ENCODE measurements at regions not wholly inside any gene's neighbourhood (a gene's known extent, or its start where the extent isn't known, plus 50 kb on each side); places are given as distances from the start of the nearest gene placed in this dataset.
"Not testable (repeated sequence)": the region's sequence is repeated elsewhere in the genome, so short reads cannot be mapped to it uniquely, and the experiment has no call there.

DNA sequence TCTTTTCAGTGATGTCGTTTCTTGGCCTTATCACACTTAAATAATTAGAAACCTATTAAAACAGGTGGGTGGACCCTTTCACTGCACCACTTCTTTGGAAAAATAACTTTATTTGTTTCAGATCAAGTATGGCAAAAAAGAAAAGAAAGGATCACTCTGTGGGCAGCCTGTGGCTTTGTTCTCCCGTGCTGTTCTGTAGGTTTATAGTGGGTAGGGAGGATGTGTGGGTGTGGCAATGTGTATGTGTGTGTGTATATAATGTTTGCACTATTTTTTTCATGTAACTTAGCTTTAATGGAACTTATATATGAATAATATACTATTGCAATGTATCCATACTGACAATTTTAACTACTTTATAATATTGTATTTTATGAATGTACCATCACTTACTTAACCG lies 85.9 kb downstream of the ACTBL2 start:
- no peak for DNase-seq (ENCODE audit: low spot score)

DNA sequence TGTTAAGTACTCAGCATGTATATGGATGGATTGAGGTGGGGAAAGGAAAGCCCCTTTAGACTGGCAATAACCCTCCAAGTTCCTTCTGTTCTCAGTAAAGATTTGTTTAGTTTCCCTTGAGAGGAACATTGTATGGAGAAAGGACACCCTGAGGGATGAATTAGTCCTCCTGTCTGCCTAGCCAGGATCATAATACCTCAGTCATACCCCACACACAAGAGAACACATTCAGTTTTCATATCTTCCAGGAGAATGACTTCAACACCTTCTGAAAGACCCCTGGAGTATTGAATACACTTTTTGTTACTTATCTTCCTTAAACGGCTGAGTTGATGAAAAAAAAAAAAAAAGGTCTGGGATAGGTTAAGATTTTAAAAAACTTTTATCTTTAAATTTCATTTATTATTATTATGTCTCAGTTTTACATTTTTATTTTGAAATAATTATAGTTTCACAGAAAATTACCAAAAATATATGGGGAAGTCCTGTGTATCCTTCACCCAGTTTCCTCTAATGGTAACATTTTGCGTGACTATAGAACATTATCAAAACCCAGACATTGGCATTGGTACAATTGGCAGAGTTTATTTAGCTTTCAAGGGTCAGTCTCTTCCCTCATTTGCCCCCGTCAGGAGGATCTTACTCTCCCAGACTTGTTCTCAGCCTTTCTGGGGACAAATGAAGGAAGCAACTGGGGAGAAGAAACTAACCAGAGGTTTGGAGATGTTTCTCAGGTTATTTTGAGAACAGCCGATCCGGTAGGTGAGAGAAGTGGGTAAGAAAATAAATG lies 88.0 kb downstream of the ACTBL2 start:
- DNase-seq (ENCODE audit: low spot score), result no peak

DNA sequence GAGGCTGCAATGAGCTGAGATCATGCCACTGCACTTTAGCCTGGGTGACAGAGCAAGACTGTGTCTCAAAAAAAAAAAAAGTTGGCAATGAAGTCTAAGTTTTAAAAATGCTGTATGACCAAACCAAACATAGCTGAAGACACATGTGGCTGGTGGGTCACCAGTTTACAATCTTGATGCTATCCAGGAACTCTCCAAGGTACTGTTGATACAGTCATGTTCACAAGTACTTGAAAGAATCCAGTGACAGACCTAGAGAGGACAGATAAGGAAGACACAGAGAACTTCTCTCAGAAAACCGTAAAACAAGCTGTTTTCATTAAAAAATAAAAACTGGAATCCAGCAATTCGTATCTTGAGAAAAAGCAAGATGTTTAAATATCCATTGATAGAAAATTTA lies 95.7 kb downstream of the ACTBL2 start:
- no peak for DNase-seq (ENCODE audit: low spot score)

DNA sequence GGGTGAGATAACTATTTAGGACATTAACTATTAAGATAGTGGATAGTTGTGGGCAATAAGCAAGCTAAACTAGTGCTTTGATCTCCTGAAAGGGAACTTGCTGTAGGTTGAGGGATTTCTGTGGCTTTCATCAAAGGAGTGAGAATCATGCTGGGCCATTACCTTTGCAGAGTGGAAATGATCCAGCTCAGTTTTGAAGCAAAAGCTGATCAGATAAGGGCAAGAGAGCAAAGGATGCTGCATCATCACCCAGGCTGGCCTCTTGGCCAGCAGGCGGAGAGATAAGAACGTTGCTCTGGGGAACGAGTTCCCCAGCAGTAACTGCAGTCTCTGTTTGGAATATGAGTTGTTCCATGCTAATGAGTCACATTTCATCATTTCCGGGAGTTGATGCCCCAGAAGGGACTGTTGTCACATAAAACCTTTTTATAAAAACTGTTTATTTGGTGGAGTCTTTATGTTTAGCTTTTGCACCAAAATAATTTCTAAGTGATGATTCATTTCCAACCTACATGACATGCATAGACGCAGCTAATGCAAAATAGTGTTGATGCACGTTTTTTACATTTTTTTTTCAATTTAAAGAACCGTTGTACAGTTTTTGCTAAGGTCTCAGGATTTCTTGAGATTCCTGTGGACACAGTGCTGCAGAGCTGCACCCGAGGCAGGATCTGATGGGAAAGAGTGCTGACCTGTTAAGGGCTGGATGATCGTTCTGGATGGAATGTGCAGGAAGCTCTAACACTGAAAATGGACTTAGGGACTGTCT lies 99.3 kb downstream of the ACTBL2 start:
- DNase-seq (ENCODE audit: low spot score), result peak; percentile 89

DNA sequence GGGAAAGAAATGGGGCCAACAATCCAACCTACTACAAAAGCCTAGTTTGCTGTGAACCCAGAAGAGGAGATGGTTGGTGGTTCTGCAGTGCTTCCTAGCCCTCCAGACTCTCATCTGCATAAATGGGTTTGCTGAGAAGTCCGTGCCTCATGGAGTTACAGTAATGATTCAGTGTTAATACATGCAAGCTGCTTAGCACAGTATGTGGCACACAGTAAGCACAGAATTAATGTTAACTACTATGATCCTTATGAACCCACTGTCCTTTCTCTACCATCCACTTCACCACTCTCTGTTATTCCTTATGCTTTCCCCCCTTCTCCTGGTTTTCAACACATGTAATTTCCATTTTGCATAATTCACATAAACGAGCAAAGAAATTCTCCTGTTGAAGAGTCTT lies 100.0 kb downstream of the ACTBL2 start:
- DNase-seq (ENCODE audit: low spot score), result no peak

DNA sequence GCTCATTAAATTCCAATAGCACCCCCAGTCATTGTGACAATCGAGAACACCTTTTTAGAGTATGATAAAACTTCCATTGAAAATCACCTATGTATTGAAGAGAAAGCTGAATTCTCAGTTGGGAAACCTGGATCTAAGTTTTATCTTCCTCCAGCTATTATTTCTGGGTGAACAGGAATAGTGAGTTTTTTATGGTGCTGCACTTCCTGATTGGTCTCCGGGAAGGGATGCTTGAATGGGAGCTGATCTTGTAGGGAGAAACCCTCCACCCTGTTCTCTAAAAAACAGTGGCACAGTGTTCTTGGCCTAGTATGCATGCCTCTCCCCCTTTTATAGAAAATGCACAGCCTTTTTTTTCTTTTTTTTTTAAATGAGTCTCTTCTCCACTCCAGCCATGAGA lies 112.2 kb downstream of the ACTBL2 start:
- peak; percentile 30 for DNase-seq (ENCODE audit: low spot score)

DNA sequence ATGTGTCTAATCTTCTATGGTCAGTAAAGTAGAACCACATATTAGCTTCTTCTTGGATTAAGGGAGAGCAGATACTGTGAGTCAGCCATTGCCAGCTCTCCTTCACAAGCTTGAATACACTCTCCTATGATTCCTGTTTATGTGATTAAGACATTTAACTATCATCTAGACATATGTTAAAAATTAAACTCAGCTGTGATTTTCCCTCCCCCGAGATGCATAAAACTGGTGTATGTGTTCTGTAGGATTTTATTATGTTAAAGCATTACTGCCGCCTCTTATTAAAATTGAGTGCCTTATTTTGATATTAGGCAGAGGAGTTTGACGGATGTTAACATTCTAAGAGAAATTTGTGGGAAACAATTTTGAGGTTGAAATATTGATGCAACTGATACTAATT lies 114.6 kb downstream of the ACTBL2 start:
- DNase-seq (ENCODE audit: low spot score), result no peak

DNA sequence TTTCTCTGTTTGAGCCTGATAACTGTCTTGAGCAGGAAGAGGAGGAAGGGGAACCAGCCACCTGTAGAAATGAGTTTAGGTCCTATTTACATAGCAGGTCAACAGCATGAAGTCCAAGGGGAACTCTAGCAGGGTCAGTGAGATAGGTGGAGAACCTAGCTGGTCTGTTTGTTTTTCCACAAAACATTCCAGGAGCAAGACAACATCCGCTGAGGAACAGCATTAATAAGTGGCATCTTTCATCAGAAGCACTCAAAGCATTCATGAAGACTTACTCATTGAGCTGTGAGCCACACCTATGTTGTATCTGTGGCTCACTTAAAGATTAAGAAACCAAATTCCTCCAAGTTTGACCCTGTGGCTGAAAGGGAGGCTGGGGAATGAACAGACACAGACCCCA lies 115.9 kb downstream of the ACTBL2 start:
- peak; percentile 92 for DNase-seq (ENCODE audit: low spot score)

DNA sequence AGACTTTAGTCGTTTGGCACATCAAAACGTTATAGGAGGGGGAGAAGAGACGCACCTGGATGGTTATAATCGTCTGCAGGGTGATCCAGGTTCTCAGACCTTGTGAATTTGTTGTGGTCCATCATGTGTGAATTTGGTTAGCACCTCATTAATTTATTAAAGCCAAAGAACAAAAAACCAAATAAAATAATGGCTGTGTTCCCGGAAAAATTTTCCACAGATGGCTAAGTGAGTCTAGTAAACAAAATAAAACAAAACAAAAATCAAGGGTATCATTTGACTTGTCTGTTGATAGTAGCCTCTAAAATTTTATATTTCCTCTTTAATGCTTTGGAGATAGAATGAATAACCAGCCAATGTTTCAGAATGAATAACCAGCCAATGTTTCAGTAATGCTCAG lies 119.7 kb downstream of the ACTBL2 start:
- no peak for DNase-seq (ENCODE audit: low spot score)

DNA sequence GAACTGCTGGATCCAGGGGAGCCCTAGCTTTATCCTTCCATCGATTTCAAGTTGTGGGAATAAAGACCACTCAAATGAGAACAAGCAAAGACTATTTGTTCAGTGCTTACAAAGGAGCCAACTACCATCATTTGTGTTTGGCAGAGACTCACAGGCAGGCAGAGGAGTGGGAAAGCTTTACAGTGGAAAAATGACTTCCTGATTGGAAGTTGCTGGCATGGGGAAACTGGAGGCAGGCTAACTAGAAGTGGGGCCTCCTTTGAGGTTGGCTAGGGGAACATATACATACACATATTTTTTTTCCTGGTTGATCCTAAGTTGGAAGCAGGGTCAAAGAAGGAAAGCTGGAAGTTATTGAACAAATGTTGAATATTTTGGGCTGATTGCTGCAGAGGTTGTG lies 121.7 kb downstream of the ACTBL2 start:
- DNase-seq (ENCODE audit: low spot score), result no peak

DNA sequence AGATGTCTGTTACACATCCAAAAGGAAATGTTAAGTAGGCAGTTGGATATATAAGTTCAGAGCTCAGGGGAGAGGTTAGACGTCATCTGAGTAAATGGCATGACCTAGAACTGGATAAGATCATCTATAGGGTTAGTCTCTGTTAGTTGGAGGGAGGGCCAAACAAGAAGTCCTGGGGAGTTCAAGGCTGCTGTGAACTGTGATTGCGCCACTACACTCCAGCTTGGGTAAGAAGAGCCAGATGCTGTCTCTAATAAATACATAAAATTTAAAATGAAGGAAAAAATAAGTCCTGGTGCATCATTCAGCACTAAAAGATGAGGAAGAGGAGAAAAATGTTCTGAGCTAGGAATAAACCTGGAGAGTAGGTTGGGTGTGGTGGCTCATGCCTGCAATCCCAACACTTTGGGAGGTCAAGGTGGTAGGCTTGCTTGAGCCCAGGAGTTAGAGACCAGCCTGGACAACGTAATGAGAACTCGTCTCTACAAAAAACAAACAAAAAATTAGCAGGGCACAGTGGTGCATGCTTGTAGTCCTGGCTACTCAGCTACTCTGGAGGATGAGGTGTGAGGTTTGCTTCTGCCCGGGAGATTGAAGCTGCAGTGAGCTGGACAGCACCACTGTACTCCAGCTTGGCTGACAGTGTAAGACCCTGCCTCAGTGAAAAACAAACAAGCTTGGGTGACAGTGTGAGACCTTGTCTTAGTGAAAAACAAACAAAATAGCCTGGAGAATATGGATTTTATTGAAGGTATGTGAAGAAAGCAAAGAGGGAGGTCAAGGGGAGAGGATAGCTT lies 123.6 kb downstream of the ACTBL2 start:
- DNase-seq (ENCODE audit: low spot score), result no peak

DNA sequence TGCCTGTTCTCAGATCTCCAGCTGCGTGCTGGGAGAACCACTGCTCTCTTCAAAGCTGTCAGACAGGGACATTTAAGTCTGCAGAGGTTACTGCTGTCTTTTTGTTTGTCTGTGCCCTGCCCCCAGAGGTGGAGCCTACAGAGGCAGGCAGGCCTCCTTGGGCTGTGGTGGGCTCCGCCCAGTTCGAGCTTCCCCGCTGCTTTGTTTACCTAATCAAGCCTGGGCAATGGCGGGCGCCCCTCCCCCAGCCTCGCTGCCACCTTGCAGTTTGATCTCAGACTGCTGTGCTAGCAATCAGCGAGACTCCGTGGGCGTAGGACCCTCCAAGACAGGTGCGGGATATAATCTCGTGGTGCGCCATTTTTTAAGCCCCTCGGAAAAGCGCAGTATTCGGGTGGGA lies 125.8 kb downstream of the ACTBL2 start:
- DNase-seq (ENCODE audit: low spot score), result not testable (repeated sequence)

DNA sequence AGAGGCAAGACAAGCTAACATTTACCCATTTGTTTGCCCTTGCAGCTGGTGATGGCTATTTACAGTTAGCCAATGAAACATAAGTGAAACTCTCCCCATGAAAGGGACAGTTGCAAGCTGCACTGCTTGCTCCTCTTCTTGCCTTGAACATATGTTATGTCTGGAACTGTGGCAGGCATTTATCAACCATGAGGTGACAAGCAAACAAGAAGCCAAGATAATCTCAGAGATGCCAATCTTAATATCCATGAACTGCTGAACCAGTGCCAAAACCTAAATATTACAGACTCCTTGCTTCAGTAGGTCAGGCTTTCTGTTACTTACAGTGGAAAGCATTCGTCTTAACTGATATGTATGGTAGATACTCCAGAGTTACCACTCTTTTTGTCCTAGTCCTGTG lies 133.4 kb downstream of the ACTBL2 start:
- DNase-seq (ENCODE audit: low spot score), result no peak

DNA sequence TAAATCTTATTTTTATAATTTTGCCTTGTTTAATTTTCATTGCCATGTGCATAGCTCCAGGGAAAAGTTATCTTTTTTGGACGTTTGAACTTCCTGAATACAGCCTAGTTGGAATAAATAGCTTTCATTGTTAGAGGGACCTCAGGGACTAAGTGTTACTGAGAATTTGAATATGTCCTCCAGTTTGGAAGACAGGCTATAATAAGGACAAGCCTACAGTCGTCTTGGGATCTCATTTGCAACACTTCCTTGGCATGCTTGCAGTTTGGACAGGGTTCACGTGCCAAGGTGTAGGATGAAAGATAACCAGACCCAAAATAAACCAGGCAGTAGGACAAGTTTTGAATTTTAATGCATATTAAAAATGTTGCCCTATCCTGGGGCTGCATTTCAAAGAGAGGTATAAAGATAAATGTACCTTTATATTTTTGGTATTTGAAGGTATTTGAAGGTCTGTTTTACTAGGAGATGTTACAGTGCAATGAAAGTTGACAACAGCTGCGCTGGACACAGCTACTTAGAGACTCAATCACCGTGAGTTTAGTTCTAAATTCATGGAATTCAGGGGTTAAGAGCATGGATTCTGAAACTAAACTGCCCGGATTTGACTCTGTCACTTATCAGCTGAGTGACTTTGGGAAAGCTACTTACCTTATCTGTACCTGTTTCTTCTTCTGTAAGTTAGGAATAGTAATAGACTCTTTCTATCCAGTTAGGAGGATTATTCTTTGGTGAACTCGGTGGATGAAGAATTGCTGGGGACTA lies 134.1 kb downstream of the ACTBL2 start:
- DNase-seq (ENCODE audit: low spot score), result no peak

DNA sequence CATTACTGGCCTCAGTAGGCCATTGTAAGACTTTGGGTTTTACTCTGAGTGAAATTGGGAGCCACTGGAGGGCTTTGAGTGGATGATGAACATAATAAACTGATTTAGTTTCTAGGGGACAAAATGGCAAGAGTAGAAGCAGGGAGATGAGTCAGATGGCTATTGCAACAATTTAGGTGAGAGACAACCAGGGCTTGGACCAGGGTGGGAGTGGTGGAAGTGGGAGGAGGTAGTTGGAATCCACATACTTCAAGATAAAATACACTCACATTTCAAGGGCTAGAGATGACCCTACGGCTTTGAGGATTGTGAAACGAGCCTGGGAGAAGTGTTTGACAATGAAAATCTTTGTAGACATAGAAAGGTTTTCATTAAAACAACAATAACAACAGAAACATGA lies 136.3 kb downstream of the ACTBL2 start:
- no peak for DNase-seq (ENCODE audit: low spot score)

DNA sequence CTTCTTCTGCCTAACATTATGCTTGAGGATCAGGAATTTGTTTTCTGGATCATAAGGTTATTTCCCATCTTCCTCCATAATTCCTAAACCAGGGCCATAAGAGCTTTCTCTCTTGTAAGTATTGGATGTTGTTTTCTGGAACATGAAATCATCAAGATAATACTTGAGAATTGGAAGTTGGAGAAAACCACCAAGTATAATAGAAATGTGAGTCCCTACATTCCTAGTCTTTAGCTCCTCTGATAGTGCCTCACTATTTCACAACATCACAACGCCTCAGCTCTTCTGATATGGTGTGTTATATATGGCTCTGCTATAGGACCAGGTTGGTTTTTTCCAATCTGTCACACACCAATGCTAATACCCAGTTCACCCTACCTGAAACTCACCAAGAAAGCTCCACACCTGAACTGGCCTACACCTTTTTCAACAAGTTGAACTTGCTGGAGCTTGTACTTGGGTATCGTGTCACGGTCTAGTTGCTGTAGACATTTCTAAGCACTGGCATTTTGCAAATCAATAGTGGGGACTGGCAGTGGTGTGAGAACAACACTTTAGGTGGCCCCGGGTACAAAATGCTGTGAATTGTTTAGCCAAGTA lies 141.1 kb downstream of the ACTBL2 start:
- DNase-seq (ENCODE audit: low spot score), result no peak

DNA sequence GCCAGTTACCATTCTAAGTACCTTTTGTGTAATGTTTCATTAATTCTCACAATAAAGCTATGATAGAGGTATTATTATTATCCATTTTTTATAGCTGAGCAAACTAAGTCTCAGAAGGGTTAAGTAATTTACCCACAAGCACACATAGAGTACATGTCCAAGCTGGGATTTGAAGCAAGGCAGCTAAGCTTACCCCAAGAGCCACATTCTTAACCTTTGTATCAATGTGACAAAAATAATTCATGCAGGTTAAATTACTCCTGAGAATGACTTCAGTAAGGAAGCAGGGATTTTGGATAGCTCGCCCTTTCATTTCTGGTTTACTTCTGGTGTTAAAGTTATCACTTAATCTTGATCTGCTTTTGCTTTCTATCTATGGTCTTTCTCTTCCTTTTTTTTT lies 141.9 kb downstream of the ACTBL2 start:
- no peak for DNase-seq (ENCODE audit: low spot score)

DNA sequence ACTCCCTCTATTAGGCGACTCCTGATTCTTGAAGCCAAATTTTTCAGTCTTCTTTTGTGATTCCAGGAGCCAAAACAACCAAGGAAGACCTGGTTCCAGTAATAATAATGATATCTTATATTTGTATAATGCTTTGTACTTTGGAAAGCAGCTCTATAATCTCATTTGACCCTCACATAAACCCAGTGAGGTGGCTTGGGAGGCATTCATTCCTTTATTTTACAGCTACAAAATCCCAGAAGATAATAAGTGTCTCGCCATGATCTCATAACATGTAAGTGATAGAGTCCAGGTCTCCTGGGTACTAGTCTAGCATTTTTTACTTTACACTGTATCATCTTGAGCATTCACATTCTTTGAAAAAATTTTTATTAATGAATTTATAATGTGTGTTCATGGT lies 143.1 kb downstream of the ACTBL2 start:
- no peak for DNase-seq (ENCODE audit: low spot score)

DNA sequence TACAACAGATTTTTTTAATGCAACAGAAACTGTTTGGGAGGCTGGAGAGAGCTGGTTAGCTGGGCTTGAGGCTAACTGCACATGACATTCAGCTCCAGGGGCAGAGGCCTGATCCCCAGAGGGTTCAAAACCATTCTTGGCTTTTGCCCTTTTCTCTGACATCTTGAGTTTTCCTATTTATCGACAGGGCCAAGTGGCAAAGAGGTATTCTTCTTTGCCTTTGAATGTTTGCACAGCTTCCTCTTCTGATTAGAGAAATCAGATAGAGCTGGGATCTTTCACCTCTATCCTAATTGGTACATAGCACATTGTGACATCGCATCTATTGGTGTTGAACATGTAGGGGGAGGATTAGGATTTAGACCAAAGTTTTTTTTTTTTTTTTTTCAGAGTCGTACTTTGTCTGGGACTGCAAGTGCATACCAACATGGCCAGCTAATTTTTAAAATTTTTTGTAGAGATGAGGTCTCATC lies 143.7 kb downstream of the ACTBL2 start:
- DNase-seq (ENCODE audit: low spot score), result no peak

DNA sequence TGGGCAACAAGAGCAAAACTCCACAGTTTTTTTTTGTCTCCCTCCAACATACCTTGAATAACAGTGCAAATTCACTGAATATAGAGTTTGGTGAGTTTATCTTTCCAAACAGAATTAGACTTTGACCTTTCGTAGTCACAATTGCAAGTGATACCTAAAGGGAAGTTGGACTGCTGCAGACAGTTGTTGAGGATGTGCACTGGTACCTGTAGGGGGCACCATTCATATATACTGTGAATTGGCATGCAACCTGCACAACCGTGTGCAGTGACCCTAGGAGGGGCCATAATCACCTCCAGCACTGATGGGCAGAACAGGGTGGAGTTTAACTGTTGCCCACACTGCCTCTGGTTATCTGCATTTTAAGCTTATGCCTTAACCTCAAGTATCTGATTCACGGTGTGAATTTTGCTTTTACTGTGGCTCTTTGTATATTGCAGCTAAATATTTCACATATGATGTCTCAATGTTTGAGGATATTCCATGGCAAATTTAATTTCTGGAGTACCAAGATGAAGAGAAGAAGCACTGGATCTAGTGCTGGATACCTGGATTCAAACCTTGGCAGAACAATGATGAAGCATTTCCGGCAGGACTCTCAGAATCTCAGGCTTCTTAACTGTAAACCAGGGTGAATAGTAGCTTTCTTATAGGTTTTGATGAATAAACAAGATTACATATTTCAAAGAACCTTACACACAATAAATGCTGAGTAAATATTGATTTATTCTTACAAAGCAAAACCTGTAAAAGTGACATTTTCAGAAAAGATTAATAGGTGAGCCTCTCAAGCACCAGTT lies 144.3 kb downstream of the ACTBL2 start:
- peak; percentile 52 for DNase-seq (ENCODE audit: low spot score)
